HepG2 (cell line): ENCODE measurements at regions not wholly inside any gene's neighbourhood (a gene's known extent, or its start where the extent isn't known, plus 50 kb on each side); places are given as distances from the start of the nearest gene placed in this dataset.

Experiments used
- ATAC-seq: fragments of 200-7000 bp; cut with Tn5 transposase; 3 replicates; pipeline ENCODE4 v1.9.1; 2020; ENCODE audit warnings: mild to moderate bottlenecking, moderate library complexity
- BruUV-seq: library from RNA; stranded (reverse); fragments of 400-500 nt; replicated peaks from 2 replicates; lab custom pipeline; 2021; lab: Mats Ljungman, UMichigan
- CTCF ChIA-PET: fragments of 300-600 bp; formaldehyde crosslinking; extraction: SDS; loops from one replicate; lab custom pipeline; 2021; ENCODE audit warnings: low total read pairs, inconsistent platforms, low intra/inter-chr PET ratio; lab: Yijun Ruan, JAX
- POLR2A ChIA-PET: fragments of 350-600 bp; sonication (Branson Sonifier 250); formaldehyde crosslinking; loops from one replicate; lab custom pipeline; 2020; ENCODE audit warnings: antibody characterized with exemption, inconsistent platforms; lab: Yijun Ruan, JAX
- DNase-seq: peaks from one replicate; pipeline ENCODE4 v3.0.0-alpha.2; 2015; ENCODE audit warnings: low spot score
- FAIRE-seq: peaks from 3 replicates; lab custom pipeline; 2011; peaks lifted over from hg19 to GRCh38; lab: Jason Lieb, UNC
- H2AFZ ChIP-seq: one replicate; pipeline ENCODE4 v1.6.1; 2011; ENCODE audit warnings: low read length, inconsistent platforms
- H3K27ac ChIP-seq: fragments of 300-600 bp; 3 replicates; pipeline ENCODE4 v1.8.0; 2011; ENCODE audit warnings: mixed run types, mild to moderate bottlenecking, mixed read lengths, low read length, inconsistent platforms; ENCODE audit not compliant: insufficient read depth; ENCODE audit errors: extremely low read length
- H3K27me3 ChIP-seq, 2 experiments: fragments of 200-600 bp in 1 of 2; 2 replicates in 1 of 2; 3 replicates in 1 of 2; pipeline versions ENCODE4 v1.6.0 to v1.8.0; 2011; ENCODE audit warnings: low read length in 2 of 2, mild to moderate bottlenecking in 2 of 2, moderate library complexity in 2 of 2, inconsistent platforms in 1 of 2; ENCODE audit not compliant: insufficient read depth in 2 of 2, control insufficient read depth in 1 of 2
- H3K36me3 ChIP-seq, 2 experiments: fragments of 200-600 bp in 1 of 2; replicated peaks in 1 of 2; 2 replicates in 1 of 2; 3 replicates in 1 of 2; pipeline versions ENCODE4 v1.5.1 to v1.8.0; 2011; ENCODE audit warnings: low read length in 2 of 2, inconsistent platforms in 1 of 2; ENCODE audit not compliant: insufficient read depth in 2 of 2, control insufficient read depth in 1 of 2
- H3K4me1 ChIP-seq: 2 replicates; pipeline ENCODE4 v1.5.1; 2012; ENCODE audit warnings: low read length, inconsistent platforms; ENCODE audit not compliant: insufficient read depth
- H3K4me2 ChIP-seq: 2 replicates; pipeline ENCODE4 v1.6.0; 2011; ENCODE audit warnings: low read depth, low read length, inconsistent platforms
- H3K4me3 ChIP-seq, 3 experiments: fragments of 200-600 bp in 1 of 3; sonication (generic), shearing (Covaris generic) in 1 of 3; replicated peaks in 1 of 3; 2 replicates each; pipeline ENCODE4 v1.5.1; 2011 to 2016; ENCODE audit warnings: low read length in 3 of 3, inconsistent platforms in 2 of 3, low read depth in 2 of 3, mild to moderate bottlenecking in 2 of 3, control low read depth in 1 of 3, mixed read lengths in 1 of 3; ENCODE audit not compliant: insufficient read depth in 1 of 3
- H3K79me2 ChIP-seq: one replicate; pipeline ENCODE4 v1.6.1; 2011; ENCODE audit warnings: low read length, inconsistent platforms; ENCODE audit not compliant: insufficient read depth
- H3K9ac ChIP-seq: 2 replicates; pipeline ENCODE4 v1.6.0; 2011; ENCODE audit warnings: mild to moderate bottlenecking, low read depth, low read length, inconsistent platforms; ENCODE audit not compliant: insufficient read depth
- H3K9me3 ChIP-seq: 2 replicates; pipeline ENCODE4 v1.5.1; 2012; ENCODE audit warnings: mild to moderate bottlenecking, low read length
- H4K20me1 ChIP-seq: 2 replicates; pipeline ENCODE4 v1.6.0; 2011; ENCODE audit warnings: inconsistent platforms, mild to moderate bottlenecking, low read length, moderate library complexity; ENCODE audit not compliant: insufficient read depth
- FOXA3 ChIP-seq: IDR thresholded peaks from 2 replicates; pipeline ENCODE4 v1.6.1; 2016; ENCODE audit warnings: missing genetic modification reagents, missing compliant biosample characterization
- FOXM1 ChIP-seq: sonication (generic); formaldehyde crosslinking; IDR thresholded peaks from 2 replicates; pipeline ENCODE4 v1.5.0; 2020; ENCODE audit warnings: missing genetic modification reagents
- KLF15 ChIP-seq: sonication (generic); formaldehyde crosslinking; IDR thresholded peaks from 2 replicates; pipeline ENCODE4 v1.8.1; 2023; ENCODE audit warnings: borderline replicate concordance, mild to moderate bottlenecking, inconsistent platforms, missing genetic modification reagents, mixed read lengths
- SMC3 ChIP-seq: IDR thresholded peaks from 2 replicates; pipeline ENCODE4 v1.6.1; 2011; ENCODE audit warnings: low read length, improper control_type of control experiment
- STAG1 ChIP-seq: sonication (generic); formaldehyde crosslinking; IDR thresholded peaks from 2 replicates; pipeline ENCODE4 v1.4.0; 2020; ENCODE audit warnings: missing genetic modification reagents
- ZBTB7B ChIP-seq: sonication (generic); formaldehyde crosslinking; IDR thresholded peaks from 2 replicates; pipeline ENCODE4 v1.4.0; 2020; ENCODE audit warnings: missing genetic modification reagents
- ZNF136 ChIP-seq: sonication (generic); formaldehyde crosslinking; IDR thresholded peaks from 2 replicates; pipeline ENCODE4 v1.8.1; 2022; ENCODE audit warnings: low read depth, mild to moderate bottlenecking, moderate library complexity, missing genetic modification reagents
- ZNF142 ChIP-seq: sonication (generic); formaldehyde crosslinking; IDR thresholded peaks from 2 replicates; pipeline ENCODE4 v1.4.0; 2020; ENCODE audit warnings: missing genetic modification reagents
- ZNF605 ChIP-seq: sonication (generic); formaldehyde crosslinking; IDR thresholded peaks from 2 replicates; pipeline ENCODE4 v1.8.0; 2022; ENCODE audit warnings: mild to moderate bottlenecking, missing genetic modification reagents
- ZNF672 ChIP-seq: sonication (generic); formaldehyde crosslinking; IDR thresholded peaks from 2 replicates; pipeline ENCODE4 v1.8.1; 2022; ENCODE audit warnings: missing genetic modification reagents
- ZNF782 ChIP-seq: sonication (generic); formaldehyde crosslinking; IDR thresholded peaks from 2 replicates; pipeline ENCODE4 v1.4.0; 2020; ENCODE audit warnings: missing genetic modification reagents, mild to moderate bottlenecking, borderline replicate concordance
- ZXDC ChIP-seq: sonication (generic); formaldehyde crosslinking; IDR thresholded peaks from 2 replicates; pipeline ENCODE4 v1.5.0; 2020; ENCODE audit warnings: mild to moderate bottlenecking, missing genetic modification reagents
- WGBS: methylation state at CpG from one replicate; pipeline ENCODE4 v1.1.6; 2017; ENCODE audit warnings: low lambda C conversion rate; 5-methylcytosine and 5-hydroxymethylcytosine counted together
- in situ Hi-C: cut with HindIII; loops from 2 replicates; pipeline ENCODE4 v1.10.0; 2017; ENCODE audit warnings: low pct_unique_long_range_greater_than_20kb; ENCODE audit not compliant: extremely low pct_ligation_motif_present
- intact Hi-C: fragments of 100-400 bp; cut with micrococcal nuclease; formaldehyde crosslinking; loops from one replicate; pipeline ENCODE4 v1.10.0; 2022; ENCODE audit not compliant: unreplicated experiment
- TF ChIP-seq, protein P1 (sequence below): sonication (generic); formaldehyde crosslinking; IDR thresholded peaks from 2 replicates; pipeline ENCODE4 v1.5.0; 2020; ENCODE audit warnings: mild to moderate bottlenecking, missing genetic modification reagents, moderate library complexity

DNA sequence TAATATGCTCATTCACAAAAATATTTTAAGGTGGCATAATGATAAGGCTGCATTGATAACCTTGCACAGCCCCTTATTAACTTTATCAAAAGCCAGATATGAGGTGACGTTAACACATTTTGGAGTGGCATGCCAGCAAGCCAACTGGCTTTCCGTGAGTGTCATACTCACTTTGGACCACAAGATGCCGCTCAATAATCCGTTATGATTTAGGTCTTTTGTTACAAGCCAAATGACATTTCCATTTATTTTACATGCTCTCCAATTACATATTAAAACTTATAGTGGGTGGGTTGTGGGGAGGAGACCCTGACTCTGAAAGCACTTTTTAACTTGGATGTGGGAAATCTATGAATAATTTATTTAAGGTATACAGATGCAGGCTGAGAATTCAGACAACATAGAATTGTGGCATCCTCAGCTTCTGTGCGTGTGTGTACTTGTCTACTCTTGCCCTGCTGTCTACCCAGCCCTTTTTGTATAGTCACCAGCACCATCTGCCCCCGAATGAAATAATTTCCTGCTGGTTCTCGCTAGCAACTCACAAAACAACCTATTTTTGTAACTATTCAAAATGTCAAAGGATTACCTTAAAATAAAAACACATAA lies 305.1 kb downstream of the PSAT1 start:
- Histone ChIP-seq H3K36me3 (no peaks in the 10 kb centered on the region), H3K4me2 (no peak overlapping the region), H4K20me1 (no peaks in the 10 kb centered on the region), H3K4me3 (no peak overlapping the region), H3K79me2 (no peaks in the 10 kb centered on the region), H3K9me3 (no peaks in the 10 kb centered on the region), H3K9ac (no peak overlapping the region), H3K27ac (no peak overlapping the region), H2AFZ (no peak overlapping the region), H3K4me1 (no peaks in the 10 kb centered on the region), H3K27me3 (peaks cover 0 to 11% of the 10 kb centered on the region in 2 experiments; a peak in 2 of 5 replicates)
- in situ Hi-C loops (no loop called here), intact Hi-C loops (loop anchor here (2.0 to 5.0 kb wide), 2 partner anchors 100 to 631 kb away; no protein-coding TSS in a partner anchor)
- ATAC-seq (peak; percentile 45; the same call in 2 of the 3 replicates), DNase-seq (peak; percentile 12), FAIRE-seq (peak; percentile 72)
- WGBS, result 17% methylated on average over 7 of the region's 7 CpGs
- ChIA-PET POLR2A (no interaction called here), CTCF (no interaction called here)
- BruUV-seq, result no TSS peak
- TF ChIP-seq FOXM1 (no peak), ZNF605 (CRISPR knock-in tag) (no peak), ZNF782 (CRISPR knock-in tag) (no peak), STAG1 (CRISPR knock-in tag) (peak; percentile 68), ZNF672 (CRISPR knock-in tag) (no peak), ZNF142 (no peak), ZNF136 (CRISPR knock-in tag) (no peak), ZXDC (CRISPR knock-in tag) (no peak), KLF15 (CRISPR knock-in tag) (no peak), SMC3 (peak; percentile 34; the same call in 1 of the 2 replicates), ZBTB7B (CRISPR knock-in tag) (no peak), FOXA3 (CRISPR knock-in tag) (no peak)
- TF ChIP-seq, protein P1, sequence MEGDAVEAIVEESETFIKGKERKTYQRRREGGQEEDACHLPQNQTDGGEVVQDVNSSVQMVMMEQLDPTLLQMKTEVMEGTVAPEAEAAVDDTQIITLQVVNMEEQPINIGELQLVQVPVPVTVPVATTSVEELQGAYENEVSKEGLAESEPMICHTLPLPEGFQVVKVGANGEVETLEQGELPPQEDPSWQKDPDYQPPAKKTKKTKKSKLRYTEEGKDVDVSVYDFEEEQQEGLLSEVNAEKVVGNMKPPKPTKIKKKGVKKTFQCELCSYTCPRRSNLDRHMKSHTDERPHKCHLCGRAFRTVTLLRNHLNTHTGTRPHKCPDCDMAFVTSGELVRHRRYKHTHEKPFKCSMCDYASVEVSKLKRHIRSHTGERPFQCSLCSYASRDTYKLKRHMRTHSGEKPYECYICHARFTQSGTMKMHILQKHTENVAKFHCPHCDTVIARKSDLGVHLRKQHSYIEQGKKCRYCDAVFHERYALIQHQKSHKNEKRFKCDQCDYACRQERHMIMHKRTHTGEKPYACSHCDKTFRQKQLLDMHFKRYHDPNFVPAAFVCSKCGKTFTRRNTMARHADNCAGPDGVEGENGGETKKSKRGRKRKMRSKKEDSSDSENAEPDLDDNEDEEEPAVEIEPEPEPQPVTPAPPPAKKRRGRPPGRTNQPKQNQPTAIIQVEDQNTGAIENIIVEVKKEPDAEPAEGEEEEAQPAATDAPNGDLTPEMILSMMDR (CRISPR knock-in tag), result peak; percentile 68
